B cell (primary cell): ENCODE measurements at regions not wholly inside any gene's neighbourhood (a gene's known extent, or its start where the extent isn't known, plus 50 kb on each side); places are given as distances from the start of the nearest gene placed in this dataset.

ENCODE experiments used
- CTCF ChIP-seq: fragments of 200-600 bp; IDR thresholded peaks from one replicate; pipeline ENCODE4 v1.8.0; 2022; ENCODE audit warnings: antibody characterized with exemption, mild to moderate bottlenecking
- EZH2 ChIP-seq: IDR thresholded peaks from 2 replicates; pipeline ENCODE4 v1.6.1; 2012; ENCODE audit warnings: borderline replicate concordance, low read depth, mild to moderate bottlenecking, moderate library complexity, low read length; ENCODE audit not compliant: insufficient read depth, poor library complexity, severe bottlenecking

GRCh38 chr3:26004172-26004571, 214.3 kb downstream of the OXSM start:
- TF ChIP-seq CTCF: no peak
- no peak for TF ChIP-seq EZH2
